Spleen (tissue), 11 donors: ENCODE measurements at regions not wholly inside any gene's neighbourhood (a gene's known extent, or its start where the extent isn't known, plus 50 kb on each side); places are given as distances from the start of the nearest gene placed in this dataset.

Experiments
- DNase-seq: peaks from one replicate; pipeline ENCODE4 v3.0.0-alpha.2; 2020
- H3K27ac ChIP-seq, 8 donors: fragments of 200-600 bp; sonication (generic) in 7 of 8; 1 replicate in 4 of 8; 2 replicates in 4 of 8; pipeline versions ENCODE4 v1.5.0 to v1.8.0; 2016 to 2021; ENCODE audit warnings: inconsistent platforms in 4 of 8, mild to moderate bottlenecking in 4 of 8, moderate library complexity in 1 of 8
- H3K27me3 ChIP-seq, 7 donors: fragments of 200-600 bp; sonication (generic) in 6 of 7; replicated peaks in 1 of 7; 1 replicate in 4 of 7; 2 replicates in 3 of 7; pipeline versions ENCODE4 v1.5.0 to v1.8.0; 2016 to 2021; ENCODE audit warnings: inconsistent platforms in 3 of 7, mild to moderate bottlenecking in 1 of 7
- H3K36me3 ChIP-seq, 6 donors: fragments of 200-600 bp; sonication (generic) in 5 of 6; 1 replicate in 4 of 6; 2 replicates in 2 of 6; pipeline versions ENCODE4 v1.5.0 to v1.8.0; 2016 to 2021; ENCODE audit warnings: inconsistent platforms in 2 of 6
- H3K4me1 ChIP-seq, 6 donors: fragments of 200-600 bp; sonication (generic) in 5 of 6; 1 replicate in 3 of 6; 2 replicates in 3 of 6; pipeline versions ENCODE4 v1.5.0 to v1.8.0; 2016 to 2021; ENCODE audit warnings: inconsistent platforms in 3 of 6
- H3K4me3 ChIP-seq, 8 donors: fragments of 200-600 bp; sonication (generic) in 7 of 8; 1 replicate in 4 of 8; 2 replicates in 4 of 8; pipeline versions ENCODE4 v1.5.0 to v1.8.0; 2016 to 2021; ENCODE audit warnings: inconsistent platforms in 4 of 8, mild to moderate bottlenecking in 4 of 8, moderate library complexity in 2 of 8
- H3K9me3 ChIP-seq, 8 donors: fragments of 200-600 bp; sonication (generic) in 7 of 8; 1 replicate in 4 of 8; 2 replicates in 4 of 8; pipeline versions ENCODE4 v1.5.0 to v1.8.0; 2016 to 2021; ENCODE audit warnings: inconsistent platforms in 4 of 8
- POLR2A ChIP-seq, 3 donors: fragments of 450-650 bp; IDR thresholded peaks; one replicate each; pipeline ENCODE4 v1.5.1; 2017; ENCODE audit warnings: antibody characterized with exemption in 3 of 3, mild to moderate bottlenecking in 1 of 3
- POLR2AphosphoS5 ChIP-seq, 3 donors: sonication (generic); formaldehyde crosslinking; IDR thresholded peaks; one replicate each; pipeline ENCODE4 v1.5.1; 2017; ENCODE audit warnings: antibody characterized with exemption in 3 of 3
- whole genome bisulfite sequencing, 5 donors: extraction: QIAGEN DNeasy Blood & Tissue Kit in 3 of 5; methylation state at CpG; one replicate each; pipeline versions ENCODE4 v1.1.5 to v1.1.7; 2013 to 2018; 5-methylcytosine and 5-hydroxymethylcytosine counted together
- intact Hi-C: fragments of 100-400 bp; cut with DNase I; formaldehyde crosslinking; loops from one replicate; pipeline ENCODE4 v1.15.0; 2023; ENCODE audit warnings: low total_unique reads
- TF ChIP-seq, protein P1 (sequence below), 11 experiments: fragments of 200-600 bp in 7 of 11; fragments of 450-650 bp in 4 of 11; sonication (generic) in 4 of 11; IDR thresholded peaks in 8 of 11; conservative IDR thresholded peaks in 3 of 11; 1 replicate in 7 of 11; 2 replicates in 4 of 11; pipeline versions ENCODE4 v1.4.0 to v1.8.0; 2016 to 2021; ENCODE audit warnings: antibody characterized with exemption in 11 of 11, inconsistent platforms in 4 of 11, mild to moderate bottlenecking in 1 of 11
- donor health status: healthy with polysubstance abuse.
- donor health status: DM: no; HTN: no; CAD: no; lungs with moderate emphysema.
- donor health status: DM: no; HTN: no; CAD: no.
- donor health status: Bipolar disorder and iron deficiency.
- donor health status: healthy.
- donor health status: DM: no; HTN: no; CAD: no.
- donor health status: DM: yes; HTN: yes; CAD: no.

DNA sequence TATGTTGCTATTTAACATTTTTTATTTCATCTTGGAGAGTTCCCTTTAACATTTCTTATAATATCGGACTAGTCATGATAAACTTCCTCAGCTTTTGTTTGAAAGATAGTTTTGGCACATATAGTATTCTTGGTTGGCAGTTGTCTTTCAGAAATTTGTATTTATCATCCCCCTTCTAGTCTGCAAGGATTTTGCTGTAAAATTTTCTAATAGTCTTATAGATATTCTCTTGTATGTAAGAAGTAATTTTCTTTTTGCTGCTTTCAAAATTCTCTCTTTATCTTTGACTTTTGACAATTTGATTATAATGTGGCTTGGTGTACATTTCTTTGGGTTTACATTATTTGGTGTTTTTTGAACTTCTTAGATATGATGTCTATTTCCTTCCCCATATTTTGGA is 116.0 kb upstream of the AVPR1A start:
- H3K4me1 ChIP-seq: no peaks in the 10 kb centered on the region
- no peaks in the 10 kb centered on the region for H3K36me3 ChIP-seq
- no peaks in the 10 kb centered on the region for H3K27me3 ChIP-seq
- intact Hi-C loops: no loop called here
- no peak for DNase-seq
- H3K9me3 ChIP-seq: peaks cover 3 to 52% (median 37%) of the 10 kb centered on the region in 8 donors
- H3K4me3 ChIP-seq: no peak overlapping the region
- TF ChIP-seq POLR2A (IDR thresholded peaks at IDR 0.05) (no peak), POLR2AphosphoS5 (IDR thresholded peaks at IDR 0.05) (no peak)
- TF ChIP-seq, protein P1, sequence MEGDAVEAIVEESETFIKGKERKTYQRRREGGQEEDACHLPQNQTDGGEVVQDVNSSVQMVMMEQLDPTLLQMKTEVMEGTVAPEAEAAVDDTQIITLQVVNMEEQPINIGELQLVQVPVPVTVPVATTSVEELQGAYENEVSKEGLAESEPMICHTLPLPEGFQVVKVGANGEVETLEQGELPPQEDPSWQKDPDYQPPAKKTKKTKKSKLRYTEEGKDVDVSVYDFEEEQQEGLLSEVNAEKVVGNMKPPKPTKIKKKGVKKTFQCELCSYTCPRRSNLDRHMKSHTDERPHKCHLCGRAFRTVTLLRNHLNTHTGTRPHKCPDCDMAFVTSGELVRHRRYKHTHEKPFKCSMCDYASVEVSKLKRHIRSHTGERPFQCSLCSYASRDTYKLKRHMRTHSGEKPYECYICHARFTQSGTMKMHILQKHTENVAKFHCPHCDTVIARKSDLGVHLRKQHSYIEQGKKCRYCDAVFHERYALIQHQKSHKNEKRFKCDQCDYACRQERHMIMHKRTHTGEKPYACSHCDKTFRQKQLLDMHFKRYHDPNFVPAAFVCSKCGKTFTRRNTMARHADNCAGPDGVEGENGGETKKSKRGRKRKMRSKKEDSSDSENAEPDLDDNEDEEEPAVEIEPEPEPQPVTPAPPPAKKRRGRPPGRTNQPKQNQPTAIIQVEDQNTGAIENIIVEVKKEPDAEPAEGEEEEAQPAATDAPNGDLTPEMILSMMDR (IDR thresholded peaks at IDR 0.05 in 8 of 11, conservative IDR thresholded peaks at IDR 0.05 in 3 of 11): no peak
- 82 to 96% (median 93%) methylated on average over 1 of the region's 1 CpG for WGBS, 5 donors
- no peak overlapping the region for H3K27ac ChIP-seq

DNA sequence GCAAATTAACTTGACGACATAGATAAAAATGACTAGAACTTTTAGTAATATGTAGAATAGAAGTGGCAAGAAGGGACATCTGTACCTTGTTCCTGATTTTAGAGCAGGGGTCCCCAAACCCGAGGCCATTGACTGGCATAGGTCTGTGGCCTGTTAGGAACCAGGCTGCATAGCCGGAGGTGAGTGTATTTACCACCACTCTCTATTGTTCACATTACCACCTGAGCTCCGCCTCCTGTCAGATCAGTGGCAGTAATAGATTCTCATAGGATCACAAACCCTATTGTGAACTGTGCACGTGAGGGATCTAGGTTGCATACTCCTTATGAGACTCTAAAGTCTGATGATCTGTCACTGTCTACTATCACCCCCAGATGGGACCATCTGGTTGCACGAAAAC is 113.6 kb upstream of the AVPR1A start:
- WGBS, 5 donors: 79 to 90% (median 87%) methylated on average over 6 of the region's 6 CpGs
- no peaks in the 10 kb centered on the region for H3K4me1 ChIP-seq
- H3K4me3 ChIP-seq: no peak overlapping the region
- intact Hi-C loops: no loop called here
- no peak for DNase-seq
- H3K36me3 ChIP-seq: no peaks in the 10 kb centered on the region
- TF ChIP-seq POLR2AphosphoS5 (IDR thresholded peaks at IDR 0.05) (no peak), POLR2A (IDR thresholded peaks at IDR 0.05) (no peak)
- TF ChIP-seq, protein P1 (IDR thresholded peaks at IDR 0.05 in 8 of 11, conservative IDR thresholded peaks at IDR 0.05 in 3 of 11): no peak
- no peak overlapping the region for H3K27ac ChIP-seq
- peaks cover 3 to 46% (median 34%) of the 10 kb centered on the region in 8 donors for H3K9me3 ChIP-seq
- no peaks in the 10 kb centered on the region for H3K27me3 ChIP-seq

DNA sequence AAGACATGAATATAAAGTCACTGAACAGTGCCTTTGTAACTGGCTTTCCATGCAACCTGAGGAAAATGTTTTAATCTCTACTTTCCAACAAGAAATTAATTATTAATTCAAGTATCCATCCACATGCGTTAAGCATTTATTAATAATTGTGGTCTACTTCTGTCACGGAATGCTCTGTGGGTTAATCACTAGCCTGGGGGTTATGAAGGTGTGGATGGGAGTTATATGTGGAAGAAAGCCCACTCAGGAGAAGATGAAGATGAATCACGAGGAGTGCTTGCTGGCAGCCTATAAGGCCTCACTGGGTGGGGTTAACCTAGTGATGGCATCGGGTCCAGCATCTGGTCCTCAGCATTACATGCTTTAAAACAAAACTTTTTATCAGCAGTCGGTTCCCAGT is 99.5 kb upstream of the AVPR1A start:
- WGBS, 5 donors: 81 to 90% (median 85%) methylated on average over 5 of the region's 5 CpGs
- intact Hi-C loops: no loop called here
- no peak overlapping the region for H3K4me3 ChIP-seq
- H3K27me3 ChIP-seq: no peaks in the 10 kb centered on the region
- no peaks in the 10 kb centered on the region for H3K36me3 ChIP-seq
- H3K27ac ChIP-seq: no peak overlapping the region
- no peak for DNase-seq
- H3K9me3 ChIP-seq: peaks cover 0 to under 1% (median 0%) of the 10 kb centered on the region in 8 donors
- TF ChIP-seq POLR2AphosphoS5 (IDR thresholded peaks at IDR 0.05) (no peak), POLR2A (IDR thresholded peaks at IDR 0.05) (no peak)
- TF ChIP-seq, protein P1 (IDR thresholded peaks at IDR 0.05 in 8 of 11, conservative IDR thresholded peaks at IDR 0.05 in 3 of 11): no peak
- H3K4me1 ChIP-seq: no peaks in the 10 kb centered on the region

DNA sequence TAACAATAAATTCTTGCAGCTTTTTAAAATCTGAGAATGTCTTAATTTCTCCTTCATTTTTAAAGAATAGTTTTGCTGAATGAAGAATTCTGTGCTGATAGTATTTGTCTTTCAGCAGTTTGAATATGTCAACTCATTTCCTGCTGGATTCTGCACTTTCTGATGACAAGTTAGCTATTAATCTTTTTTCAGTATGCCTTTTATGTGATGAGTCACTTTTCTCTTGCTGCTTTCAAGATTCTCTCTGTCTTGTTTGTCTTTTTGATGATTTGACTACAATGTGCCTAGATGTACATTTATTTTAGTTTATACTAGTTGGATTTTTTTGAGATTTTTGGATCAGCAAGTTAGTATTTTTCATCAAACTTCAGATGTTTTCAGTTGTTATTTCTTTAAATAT is 87.9 kb upstream of the AVPR1A start:
- intact Hi-C loops: no loop called here

More for the DNA sequence above, 87.9 kb upstream of the AVPR1A start:
- no peak for DNase-seq
- no peaks in the 10 kb centered on the region for H3K36me3 ChIP-seq
- no peaks in the 10 kb centered on the region for H3K27me3 ChIP-seq
- TF ChIP-seq, protein P1 (IDR thresholded peaks at IDR 0.05 in 8 of 11, conservative IDR thresholded peaks at IDR 0.05 in 3 of 11): no peak
- TF ChIP-seq POLR2A (IDR thresholded peaks at IDR 0.05) (no peak), POLR2AphosphoS5 (IDR thresholded peaks at IDR 0.05) (no peak)
- H3K27ac ChIP-seq: no peak overlapping the region
- no peaks in the 10 kb centered on the region for H3K4me1 ChIP-seq
- H3K4me3 ChIP-seq: no peak overlapping the region
- peaks cover 0 to 40% (median 17%) of the 10 kb centered on the region in 8 donors for H3K9me3 ChIP-seq
